RCC 7860 (cell line): ENCODE measurements at regions not wholly inside any gene's neighbourhood (a gene's known extent, or its start where the extent isn't known, plus 50 kb on each side); places are given as distances from the start of the nearest gene placed in this dataset.
A peak's percentile ranks its signal among the peaks of the same experiment; 100 is the strongest.

Experiments used
- DNase-seq: peaks from one replicate; pipeline ENCODE4 v3.0.0-alpha.2; 2015; ENCODE audit warnings: low spot score
- FAIRE-seq: peaks from 2 replicates; lab custom pipeline; 2012; peaks lifted over from hg19 to GRCh38; lab: Jason Lieb, UNC

DNA sequence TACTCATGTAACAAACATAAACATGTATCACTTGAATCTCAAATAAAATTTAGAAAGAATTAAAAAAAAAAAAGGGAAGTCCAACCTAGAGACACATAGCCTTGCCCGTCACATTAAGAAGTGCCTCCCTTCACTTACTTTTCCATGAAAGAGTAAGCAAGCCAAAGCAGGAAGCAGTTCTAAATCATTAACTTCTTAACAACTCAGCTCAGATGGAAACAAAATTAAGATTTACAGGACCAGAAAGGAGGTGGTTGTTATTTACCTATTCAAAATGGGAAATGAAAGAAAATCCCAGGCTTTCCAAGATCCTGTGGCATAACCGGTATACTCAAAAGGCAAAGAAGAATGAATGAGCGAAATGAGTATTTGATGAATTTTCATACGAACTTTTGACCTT lies 258.6 kb upstream of the DCN start:
- DNase-seq: no peak
- no peak for FAIRE-seq

DNA sequence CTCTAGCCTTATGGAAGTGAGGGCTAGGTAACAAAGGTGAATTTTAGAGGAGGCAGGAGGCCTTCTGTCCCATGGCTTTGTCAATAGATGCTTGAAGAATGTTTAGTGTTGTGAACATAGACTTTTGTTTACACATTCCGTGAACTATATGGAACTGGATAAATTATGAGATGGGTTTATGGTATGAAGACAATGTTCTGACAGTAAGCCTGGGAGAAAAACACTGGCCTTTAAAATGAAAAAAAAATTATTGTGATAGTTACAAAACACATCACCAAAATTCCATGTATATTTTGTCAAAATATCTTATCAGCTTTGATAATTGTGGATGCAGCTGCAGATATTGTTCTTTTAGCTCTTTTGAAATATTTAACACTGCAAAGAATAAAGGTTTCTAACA lies 251.5 kb upstream of the DCN start:
- DNase-seq (no peak), FAIRE-seq (no peak)

DNA sequence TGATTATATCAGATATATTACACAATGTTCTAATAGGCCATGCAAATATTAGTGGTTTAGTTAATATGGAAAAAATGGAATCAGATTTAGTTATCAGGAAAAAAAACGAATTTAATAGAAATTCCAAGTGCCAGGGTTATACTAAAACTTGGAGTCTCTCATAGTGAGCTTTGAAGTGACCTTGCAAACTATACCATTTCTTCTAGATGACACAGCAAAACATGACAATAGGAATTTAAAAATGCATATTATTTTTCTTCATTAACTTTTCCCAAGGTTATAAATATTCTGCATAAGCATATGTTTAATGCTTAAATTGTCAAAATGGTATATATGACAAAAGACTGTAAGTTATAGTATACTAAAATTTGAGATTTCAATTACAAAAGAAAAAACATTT lies 250.1 kb upstream of the DCN start:
- FAIRE-seq: peak; percentile 37
- no peak for DNase-seq

GRCh38 chr12:91432089-91432488 lies 249.5 kb upstream of the DCN start:
- DNase-seq (peak; percentile 63), FAIRE-seq (peak; percentile 84)

GRCh38 chr12:91424506-91424905 lies 241.9 kb upstream of the DCN start:
- DNase-seq (no peak), FAIRE-seq (no peak)

DNA sequence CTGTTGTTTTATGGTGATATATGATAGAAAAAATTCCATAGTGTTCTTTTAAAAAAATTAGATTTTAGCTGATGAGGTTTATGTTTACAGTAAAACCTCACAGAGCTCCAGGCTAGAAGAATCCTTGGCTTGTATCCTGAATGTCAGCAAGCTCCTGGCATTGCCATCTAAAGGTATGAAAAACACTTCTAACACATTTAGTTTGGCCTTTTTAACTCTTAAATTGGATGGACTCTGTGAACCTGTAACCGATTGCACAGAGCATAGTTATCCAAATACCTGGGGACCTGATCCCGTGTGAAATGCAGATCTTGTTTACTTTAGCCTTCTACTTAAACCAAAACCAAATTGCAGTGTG lies 241.1 kb upstream of the DCN start:
- no peak for DNase-seq

GRCh38 chr12:91422811-91423692 lies 240.4 kb upstream of the DCN start:
- DNase-seq: no peak
- FAIRE-seq: no peak

More for the DNA sequence above, 241.1 kb upstream of the DCN start:
- FAIRE-seq: no peak

DNA sequence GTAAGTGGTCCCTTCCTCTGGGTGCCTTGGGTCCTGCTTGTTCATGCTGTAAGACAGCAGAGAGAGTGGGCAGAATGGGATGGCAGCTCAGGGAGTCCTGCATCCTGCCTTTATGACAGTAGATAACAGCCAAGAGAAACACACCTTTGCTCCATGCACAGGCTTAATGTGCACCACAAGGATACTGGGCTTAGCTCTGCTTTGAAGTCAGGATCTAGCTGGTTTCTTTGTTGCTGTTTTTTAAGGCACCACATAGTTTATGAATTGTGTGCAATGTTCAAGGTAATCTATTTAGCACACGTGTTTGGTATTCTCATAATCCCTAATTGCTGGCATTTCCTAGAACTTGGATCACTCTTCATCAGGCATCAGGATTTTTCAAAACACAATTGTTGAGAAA lies 239.5 kb upstream of the DCN start:
- DNase-seq: no peak
- FAIRE-seq: no peak

GRCh38 chr12:91419809-91420208 lies 237.2 kb upstream of the DCN start:
- FAIRE-seq: no peak

DNA sequence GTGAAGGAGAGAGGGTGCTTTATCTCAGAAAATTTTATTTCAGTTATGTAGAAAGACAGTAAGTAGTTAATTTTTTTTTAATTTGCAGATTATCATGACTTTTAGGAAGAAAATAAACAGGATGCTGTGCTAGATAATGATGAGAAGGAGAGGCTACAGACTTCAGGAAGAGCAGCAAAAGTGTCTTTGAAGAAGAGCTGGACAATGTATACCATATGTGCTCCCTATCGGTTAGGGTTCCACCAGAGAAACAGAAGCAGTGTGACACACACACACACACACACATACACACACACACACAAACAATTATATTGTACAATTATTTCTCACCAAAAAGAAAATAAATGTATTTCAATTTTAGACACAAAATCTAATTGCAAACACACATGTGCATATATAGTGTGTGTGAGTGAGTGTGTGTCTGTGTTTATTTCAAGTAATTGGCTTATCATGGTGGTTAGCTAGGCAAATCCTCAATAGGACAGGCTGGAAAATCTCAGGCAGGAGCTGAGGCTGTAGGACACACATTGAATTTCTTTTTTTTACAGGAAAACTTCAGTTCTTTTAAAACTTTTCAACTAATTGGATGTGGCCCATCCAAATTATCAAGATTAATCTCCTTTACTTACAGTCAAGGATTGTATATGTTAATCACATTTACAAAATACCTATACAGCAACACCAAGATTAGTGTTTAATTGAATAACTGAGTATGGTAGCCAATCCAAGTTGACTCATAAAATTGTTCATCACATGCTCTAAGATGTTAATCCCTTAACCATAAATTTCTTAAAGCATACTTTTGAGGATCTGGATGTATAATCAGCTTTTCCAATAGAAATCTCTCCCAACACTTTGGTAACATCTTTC lies 235.8 kb upstream of the DCN start:
- DNase-seq (no peak), FAIRE-seq (no peak)

More at GRCh38 chr12:91419809-91420208, 237.2 kb upstream of the DCN start:
- DNase-seq: no peak

GRCh38 chr12:91417650-91418049 lies 235.0 kb upstream of the DCN start:
- DNase-seq: no peak
- FAIRE-seq: no peak

DNA sequence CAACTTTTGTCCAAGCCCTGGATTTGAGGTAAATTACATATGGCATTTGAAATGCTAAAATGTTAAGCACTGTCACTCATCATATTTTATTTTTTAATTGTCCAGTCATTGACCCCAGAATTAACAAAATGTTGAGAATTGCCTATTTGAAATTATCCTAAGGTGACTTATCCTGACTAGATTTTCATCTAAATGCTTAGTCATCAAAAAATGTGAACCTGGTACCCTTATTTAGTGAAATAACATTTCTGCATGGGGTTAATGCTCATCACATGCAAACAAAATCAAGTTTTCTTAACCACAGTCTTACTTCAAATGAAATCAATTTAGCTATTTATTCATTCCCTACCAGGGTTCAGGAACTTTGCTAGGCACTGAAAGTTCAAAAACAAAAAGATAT lies 232.0 kb upstream of the DCN start:
- DNase-seq (no peak), FAIRE-seq (no peak)

DNA sequence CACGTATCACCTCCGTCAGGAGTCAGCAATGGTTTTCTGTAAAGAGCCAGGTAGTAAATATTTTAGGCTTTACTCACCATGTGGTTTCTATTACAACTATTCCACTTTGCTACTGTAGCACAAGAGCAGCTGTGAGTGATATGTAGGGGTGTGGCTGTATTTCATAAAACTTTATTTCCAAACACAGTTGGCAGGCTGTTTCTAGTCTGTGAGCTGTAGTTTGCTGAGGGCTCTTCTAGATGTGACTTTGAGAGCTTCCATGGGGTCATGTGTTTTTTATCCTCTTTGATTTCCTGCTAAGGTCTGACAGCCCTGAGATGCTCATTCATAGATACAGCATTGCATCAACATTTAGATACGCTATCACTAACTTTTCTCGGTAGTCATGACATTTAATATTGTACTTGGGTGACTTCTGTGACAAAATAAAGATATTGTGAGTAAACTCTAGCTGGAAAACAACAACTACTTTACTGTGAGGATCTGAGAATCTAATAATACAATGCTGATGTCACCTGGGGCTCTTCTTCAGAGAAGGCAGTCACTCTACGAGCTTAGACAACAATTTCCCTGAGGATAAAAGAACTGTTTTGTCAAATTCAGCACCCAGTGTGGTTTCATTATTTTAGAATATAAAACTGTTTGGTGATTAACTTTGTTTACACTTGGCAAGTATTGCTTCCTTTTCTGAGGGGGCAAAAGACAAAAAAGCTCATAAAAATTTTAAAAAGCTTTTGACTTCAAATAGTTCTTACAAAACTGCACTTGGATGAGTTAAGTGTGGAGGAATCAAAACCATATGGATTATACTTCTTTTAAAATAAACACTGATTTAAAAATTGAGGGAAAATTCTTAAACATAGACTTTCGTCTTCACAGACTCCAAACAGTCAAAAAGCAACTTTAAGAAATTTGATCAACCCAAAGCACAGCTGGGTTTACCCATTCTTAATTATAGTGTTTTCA lies 231.2 kb upstream of the DCN start:
- peak; percentile 65 for FAIRE-seq
- peak; percentile 63 for DNase-seq

DNA sequence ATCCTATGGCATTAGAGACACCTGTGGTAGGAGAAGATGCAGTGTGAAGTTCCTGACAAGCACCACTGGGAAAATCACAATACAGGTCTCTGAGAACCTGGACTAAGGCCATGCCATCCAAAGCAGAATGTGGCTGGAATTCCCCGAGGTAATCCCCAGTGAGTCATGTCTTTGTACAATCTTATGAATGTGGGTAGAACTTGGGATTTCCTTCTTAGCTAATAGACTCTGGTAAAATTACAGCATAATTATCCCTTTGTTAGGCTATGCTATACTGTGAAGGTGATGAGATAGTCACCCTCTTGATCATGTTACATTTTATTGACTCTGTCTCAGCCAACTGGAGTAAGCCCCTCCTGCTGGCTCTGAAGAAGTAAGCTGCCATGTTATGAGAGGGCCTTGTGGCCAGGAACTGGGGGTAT lies 224.3 kb upstream of the DCN start:
- peak; percentile 78 for DNase-seq
- FAIRE-seq: peak; percentile 77

DNA sequence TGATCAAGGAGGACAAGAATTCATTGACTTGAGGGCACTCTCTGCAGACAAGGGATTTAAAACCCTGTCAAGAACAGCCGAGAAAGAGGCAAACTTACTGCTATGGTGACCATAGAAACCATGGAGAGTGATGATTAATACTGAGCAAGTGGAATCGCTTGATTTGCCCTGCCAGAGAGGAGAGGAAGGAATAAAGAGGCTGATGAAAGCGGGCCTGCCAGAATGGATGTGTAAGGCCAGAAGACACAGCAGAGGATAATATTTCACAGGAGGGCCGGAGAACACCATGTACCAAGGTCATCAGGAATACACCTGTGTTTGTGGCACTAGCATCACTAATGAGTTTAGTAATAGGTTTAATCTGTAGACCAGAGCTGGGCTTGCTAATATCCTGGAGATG lies 221.8 kb upstream of the DCN start:
- peak; percentile 10 for DNase-seq
- no peak for FAIRE-seq

- DNase-seq: no peak
- no peak for FAIRE-seq
Observed at GRCh38 chr12:91401190-91401589, 218.6 kb upstream of the DCN start.

DNA sequence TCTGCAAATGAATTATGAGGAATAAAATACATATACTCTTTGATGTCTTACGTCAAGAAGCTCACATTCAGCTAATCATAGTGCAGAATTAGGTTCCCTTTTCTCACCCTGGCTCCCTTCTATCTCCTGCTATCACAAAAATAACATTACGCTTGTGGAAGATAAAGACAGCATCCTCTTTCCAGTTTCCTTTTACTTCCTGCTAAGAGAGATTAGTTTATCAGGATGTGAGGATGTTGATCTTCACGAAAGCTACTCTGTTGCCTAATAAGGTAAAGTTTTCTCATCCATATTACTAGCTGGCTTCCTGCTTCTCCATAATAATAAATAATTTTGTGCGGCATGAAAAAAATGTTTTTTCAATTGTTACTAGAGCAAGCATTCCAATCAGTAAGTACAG lies 217.7 kb upstream of the DCN start:
- no peak for FAIRE-seq
- no peak for DNase-seq

DNA sequence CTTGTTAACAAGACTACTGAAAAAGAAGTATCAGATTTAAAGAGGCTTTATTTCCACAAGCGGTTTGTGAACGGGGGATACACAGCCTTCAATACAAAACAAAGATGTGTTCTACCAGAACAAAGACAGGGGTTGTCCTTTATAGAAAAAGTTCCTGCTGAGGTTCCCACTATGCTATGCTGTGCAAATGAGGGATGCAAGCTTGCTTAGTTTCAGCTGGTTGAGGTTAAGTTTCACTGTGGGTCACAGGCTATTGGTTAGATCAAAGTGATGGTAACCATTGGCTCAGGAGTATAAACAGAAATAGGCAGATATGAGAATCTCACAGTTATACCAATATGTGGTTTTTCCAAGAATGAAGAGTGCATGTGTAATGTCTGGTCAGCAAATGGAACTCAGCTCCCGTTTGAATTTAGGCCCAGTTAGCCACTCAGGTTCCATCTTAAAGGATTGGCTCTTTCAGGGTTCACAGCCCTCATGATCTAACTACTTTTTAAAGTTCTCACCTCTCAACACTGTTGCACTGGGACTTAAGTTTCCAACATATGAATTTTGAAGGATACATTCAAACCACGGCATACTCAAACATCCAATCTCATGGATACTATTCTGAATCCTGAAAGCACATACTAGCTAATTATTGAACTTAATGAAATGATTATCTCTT lies 215.4 kb upstream of the DCN start:
- DNase-seq: no peak
- no peak for FAIRE-seq

GRCh38 chr12:91396293-91396692 lies 213.7 kb upstream of the DCN start:
- FAIRE-seq: no peak
- DNase-seq: no peak

GRCh38 chr12:91395628-91396135 lies 213.1 kb upstream of the DCN start:
- DNase-seq (no peak), FAIRE-seq (no peak)
